CD14-positive monocyte (primary cell): ENCODE measurements at regions not wholly inside any gene's neighbourhood (a gene's known extent, or its start where the extent isn't known, plus 50 kb on each side); places are given as distances from the start of the nearest gene placed in this dataset.

ENCODE experiments used
- DNase-seq, 3 donors: peaks; one replicate each; pipeline ENCODE4 v3.0.0-alpha.2; 2011 to 2022
- H2AFZ ChIP-seq: 2 replicates; pipeline ENCODE4 v1.6.0; 2012; ENCODE audit warnings: mild to moderate bottlenecking, low read depth, low read length, inconsistent platforms; ENCODE audit not compliant: insufficient read depth, poor library complexity, severe bottlenecking
- H3K27ac ChIP-seq, 2 donors: 1 replicate in 1 of 2; 2 replicates in 1 of 2; pipeline ENCODE4 v1.5.1; 2012 to 2013; ENCODE audit warnings: low read length in 2 of 2, control low read depth in 1 of 2, inconsistent platforms in 1 of 2, low read depth in 1 of 2, mild to moderate bottlenecking in 1 of 2
- H3K27me3 ChIP-seq, 2 donors: one replicate each; pipeline versions ENCODE4 v1.6.0 to v1.6.1; 2011 to 2013; ENCODE audit warnings: low read length in 2 of 2; ENCODE audit not compliant: control insufficient read depth in 2 of 2, insufficient read depth in 2 of 2
- H3K36me3 ChIP-seq, 2 donors: replicated peaks in 1 of 2; 1 replicate in 1 of 2; 2 replicates in 1 of 2; pipeline versions ENCODE4 v1.5.1 to v1.6.1; 2012 to 2013; ENCODE audit warnings: low read length in 2 of 2, control low read depth in 1 of 2, inconsistent platforms in 1 of 2, mild to moderate bottlenecking in 1 of 2; ENCODE audit not compliant: insufficient read depth in 2 of 2, control insufficient read depth in 1 of 2
- H3K4me1 ChIP-seq, 2 donors: 1 replicate in 1 of 2; 2 replicates in 1 of 2; pipeline versions ENCODE4 v1.5.1 to v1.6.1; 2012 to 2013; ENCODE audit warnings: low read length in 2 of 2, control low read depth in 1 of 2, inconsistent platforms in 1 of 2, mild to moderate bottlenecking in 1 of 2, moderate library complexity in 1 of 2; ENCODE audit not compliant: insufficient read depth in 2 of 2, control insufficient read depth in 1 of 2
- H3K4me2 ChIP-seq: replicated peaks from 2 replicates; pipeline ENCODE3; 2012; ENCODE audit warnings: low read length, moderate library complexity, mild to moderate bottlenecking; ENCODE audit not compliant: poor library complexity, severe bottlenecking; ENCODE audit errors: extremely low read depth
- H3K4me3 ChIP-seq, 3 experiments: fragments of 200-600 bp in 1 of 3; sonication (generic) in 1 of 3; replicated peaks in 1 of 3; 1 replicate in 2 of 3; 2 replicates in 1 of 3; pipeline ENCODE4 v1.5.1; 2011 to 2013; ENCODE audit warnings: low read length in 3 of 3, mild to moderate bottlenecking in 3 of 3, control low read depth in 2 of 3, low read depth in 2 of 3, inconsistent platforms in 1 of 3, moderate library complexity in 1 of 3
- H3K79me2 ChIP-seq: 2 replicates; pipeline ENCODE4 v1.6.0; 2012; ENCODE audit warnings: mild to moderate bottlenecking, control low read depth, inconsistent platforms, low read length, moderate library complexity; ENCODE audit not compliant: insufficient read depth
- H3K9ac ChIP-seq: 2 replicates; pipeline ENCODE4 v1.6.0; 2017; ENCODE audit warnings: low read length, mild to moderate bottlenecking; ENCODE audit not compliant: insufficient read depth, poor library complexity, severe bottlenecking
- H3K9me3 ChIP-seq, 2 donors: replicated peaks in 1 of 2; 1 replicate in 1 of 2; 2 replicates in 1 of 2; pipeline versions ENCODE4 v1.5.1 to v1.6.1; 2012 to 2013; ENCODE audit warnings: low read length in 2 of 2, control low read depth in 1 of 2; ENCODE audit not compliant: control insufficient read depth in 1 of 2, insufficient read depth in 1 of 2
- H4K20me1 ChIP-seq: 2 replicates; pipeline ENCODE4 v1.6.0; 2012; ENCODE audit warnings: mild to moderate bottlenecking, low read length, control low read depth, moderate library complexity; ENCODE audit not compliant: insufficient read depth
- H3K27ac Mint-ChIP-seq, 7 donors: one replicate each; pipeline ENCODE4 v1.8.0; 2020; ENCODE audit warnings: mild to moderate bottlenecking in 7 of 7, mixed read lengths in 7 of 7, moderate library complexity in 6 of 7, inconsistent platforms in 2 of 7
- H3K27me3 Mint-ChIP-seq, 3 donors: one replicate each; pipeline ENCODE4 v1.8.0; 2021 to 2022; ENCODE audit warnings: low read depth in 3 of 3, mild to moderate bottlenecking in 3 of 3, mixed read lengths in 3 of 3, moderate library complexity in 3 of 3, inconsistent platforms in 1 of 3
- H3K36me3 Mint-ChIP-seq, 2 donors: one replicate each; pipeline ENCODE4 v1.8.0; 2020; ENCODE audit warnings: mixed read lengths in 2 of 2, inconsistent platforms in 1 of 2, mild to moderate bottlenecking in 1 of 2
- H3K4me1 Mint-ChIP-seq: one replicate; pipeline ENCODE4 v1.8.0; 2020; ENCODE audit warnings: mild to moderate bottlenecking, mixed read lengths
- H3K4me3 Mint-ChIP-seq, 2 donors: one replicate each; pipeline ENCODE4 v1.8.0; 2020; ENCODE audit warnings: mild to moderate bottlenecking in 2 of 2, mixed read lengths in 2 of 2, moderate library complexity in 1 of 2
- H3K9me3 Mint-ChIP-seq, 7 donors: one replicate each; pipeline ENCODE4 v1.8.0; 2020 to 2022; ENCODE audit warnings: mixed read lengths in 7 of 7, mild to moderate bottlenecking in 6 of 7, moderate library complexity in 6 of 7, inconsistent platforms in 2 of 7
- WGBS: methylation state at CpG from one replicate; pipeline ENCODE4 v1.1.5; 2013; ENCODE audit warnings: missing lambda C conversion rate; ENCODE audit not compliant: insufficient coverage; 5-methylcytosine and 5-hydroxymethylcytosine counted together
- intact Hi-C, 2 donors: fragments of 100-400 bp; cut with micrococcal nuclease; formaldehyde crosslinking; loops; one replicate each; pipeline versions ENCODE4 v1.15.0 to v1.15.1; 2023
- TF ChIP-seq, protein P1 (sequence below): fragments of 200-600 bp; IDR thresholded peaks from one replicate; pipeline ENCODE4 v1.8.0; 2022; ENCODE audit warnings: antibody characterized with exemption, mild to moderate bottlenecking

GRCh38 chr12:90244232-90244631 lies 535.6 kb upstream of the ATP2B1 start:
- no peaks in the 10 kb centered on the region for H3K9me3 ChIP-seq
- no peak overlapping the region for H3K4me3 ChIP-seq
- H3K36me3 Mint-ChIP-seq: no peaks in the 10 kb centered on the region
- H3K27me3 ChIP-seq: no peaks in the 10 kb centered on the region
- no peak overlapping the region for H2AFZ ChIP-seq
- TF ChIP-seq, protein P1, sequence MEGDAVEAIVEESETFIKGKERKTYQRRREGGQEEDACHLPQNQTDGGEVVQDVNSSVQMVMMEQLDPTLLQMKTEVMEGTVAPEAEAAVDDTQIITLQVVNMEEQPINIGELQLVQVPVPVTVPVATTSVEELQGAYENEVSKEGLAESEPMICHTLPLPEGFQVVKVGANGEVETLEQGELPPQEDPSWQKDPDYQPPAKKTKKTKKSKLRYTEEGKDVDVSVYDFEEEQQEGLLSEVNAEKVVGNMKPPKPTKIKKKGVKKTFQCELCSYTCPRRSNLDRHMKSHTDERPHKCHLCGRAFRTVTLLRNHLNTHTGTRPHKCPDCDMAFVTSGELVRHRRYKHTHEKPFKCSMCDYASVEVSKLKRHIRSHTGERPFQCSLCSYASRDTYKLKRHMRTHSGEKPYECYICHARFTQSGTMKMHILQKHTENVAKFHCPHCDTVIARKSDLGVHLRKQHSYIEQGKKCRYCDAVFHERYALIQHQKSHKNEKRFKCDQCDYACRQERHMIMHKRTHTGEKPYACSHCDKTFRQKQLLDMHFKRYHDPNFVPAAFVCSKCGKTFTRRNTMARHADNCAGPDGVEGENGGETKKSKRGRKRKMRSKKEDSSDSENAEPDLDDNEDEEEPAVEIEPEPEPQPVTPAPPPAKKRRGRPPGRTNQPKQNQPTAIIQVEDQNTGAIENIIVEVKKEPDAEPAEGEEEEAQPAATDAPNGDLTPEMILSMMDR: no peak
- H3K27ac ChIP-seq: no peak overlapping the region
- intact Hi-C loops: no loop called here
- no peak overlapping the region for H3K9ac ChIP-seq
- H4K20me1 ChIP-seq: no peaks in the 10 kb centered on the region
- no peak overlapping the region for H3K4me2 ChIP-seq
- H3K79me2 ChIP-seq: no peaks in the 10 kb centered on the region
- no peaks in the 10 kb centered on the region for H3K4me1 ChIP-seq
- H3K36me3 ChIP-seq: no peaks in the 10 kb centered on the region
- DNase-seq: no peak
- H3K4me3 Mint-ChIP-seq: no peak overlapping the region
- no peak overlapping the region for H3K27ac Mint-ChIP-seq
- no peaks in the 10 kb centered on the region for H3K4me1 Mint-ChIP-seq
- H3K9me3 Mint-ChIP-seq: peaks cover 0 to 6% (median 2%) of the 10 kb centered on the region in 7 donors
- peaks cover 0 to 2% (median 0%) of the 10 kb centered on the region in 3 donors for H3K27me3 Mint-ChIP-seq
- WGBS: no CpG with 5 or more reads among the region's 3 CpGs

- TF ChIP-seq, protein P1: no peak
- Mint-ChIP-seq H3K36me3 (no peaks in the 10 kb centered on the region), H3K27me3 (peaks cover 0 to 2% (median 0%) of the 10 kb centered on the region in 3 donors), H3K9me3 (peaks cover 0 to 6% (median 2%) of the 10 kb centered on the region in 7 donors), H3K4me1 (no peaks in the 10 kb centered on the region), H3K4me3 (no peak overlapping the region), H3K27ac (no peak overlapping the region)
- Histone ChIP-seq H3K4me1 (no peaks in the 10 kb centered on the region), H4K20me1 (no peaks in the 10 kb centered on the region), H3K9ac (no peak overlapping the region), H2AFZ (no peak overlapping the region), H3K4me3 (no peak overlapping the region), H3K27me3 (no peaks in the 10 kb centered on the region), H3K27ac (no peak overlapping the region), H3K36me3 (no peaks in the 10 kb centered on the region), H3K4me2 (no peak overlapping the region), H3K79me2 (no peaks in the 10 kb centered on the region), H3K9me3 (no peaks in the 10 kb centered on the region)
- 100% methylated on average over 1 of the region's 4 CpGs for WGBS
- no peak for DNase-seq
- intact Hi-C loops: no loop called here
Observed at GRCh38 chr12:90243211-90243610, 534.6 kb upstream of the ATP2B1 start.
